GM21717 (cell line): ENCODE measurements at regions not wholly inside any gene's neighbourhood (a gene's known extent, or its start where the extent isn't known, plus 50 kb on each side); places are given as distances from the start of the nearest gene placed in this dataset.

Source experiments
- ATAC-seq: cut with Tn5 transposase; IDR thresholded peaks from one replicate; pipeline ENCODE4 v1.9.1; 2021; ENCODE audit warnings: mild to moderate bottlenecking, moderate library complexity; ENCODE audit not compliant: unreplicated experiment

- no peak for ATAC-seq
These were observed 130.1 kb downstream of the C9orf50 start for GRCh38 chr9:129490583-129491486.

GRCh38 chr9:129489838-129490582, 130.9 kb downstream of the C9orf50 start:
- ATAC-seq, result no peak

GRCh38 chr9:129487658-129488483, 133.0 kb downstream of the C9orf50 start:
- ATAC-seq, result peak; percentile 11

- no peak for ATAC-seq
These were observed 133.9 kb downstream of the C9orf50 start for GRCh38 chr9:129486756-129487657.

GRCh38 chr9:129485145-129485774, 135.6 kb downstream of the C9orf50 start:
- ATAC-seq, result no peak

- ATAC-seq, result no peak
These were observed 136.4 kb downstream of the C9orf50 start for GRCh38 chr9:129484352-129485000.

GRCh38 chr9:129483415-129484351, 137.2 kb downstream of the C9orf50 start:
- no peak for ATAC-seq

- no peak for ATAC-seq
These were observed 138.1 kb downstream of the C9orf50 start for GRCh38 chr9:129482521-129483414.

- ATAC-seq, result no peak
These were observed 138.9 kb downstream of the C9orf50 start for GRCh38 chr9:129481810-129482511.

GRCh38 chr9:129481424-129481809, 139.5 kb downstream of the C9orf50 start:
- no peak for ATAC-seq

- ATAC-seq, result no peak
These were observed 140.2 kb downstream of the C9orf50 start for GRCh38 chr9:129480745-129481144.

- no peak for ATAC-seq
These were observed 140.7 kb downstream of the C9orf50 start for GRCh38 chr9:129480227-129480626.

GRCh38 chr9:129479631-129480011, 141.3 kb downstream of the C9orf50 start:
- no peak for ATAC-seq

GRCh38 chr9:129478961-129479630, 141.8 kb downstream of the C9orf50 start:
- ATAC-seq, result no peak

GRCh38 chr9:129478461-129478860, 142.4 kb downstream of the C9orf50 start:
- no peak for ATAC-seq
